C4-2B (cell line): ENCODE measurements at regions not wholly inside any gene's neighbourhood (a gene's known extent, or its start where the extent isn't known, plus 50 kb on each side); places are given as distances from the start of the nearest gene placed in this dataset.

ENCODE experiments used
- H3K27ac ChIP-seq: fragments of 450-650 bp; 2 replicates; pipeline ENCODE4 v1.5.1; 2017
- ZFX ChIP-seq: fragments of 450-650 bp; IDR thresholded peaks from 2 replicates; pipeline ENCODE4 v1.6.1; 2017
- TF ChIP-seq, protein P1 (sequence below): fragments of 450-650 bp; conservative IDR thresholded peaks from 2 replicates; pipeline ENCODE4 v1.5.1; 2017; ENCODE audit warnings: mild to moderate bottlenecking

DNA sequence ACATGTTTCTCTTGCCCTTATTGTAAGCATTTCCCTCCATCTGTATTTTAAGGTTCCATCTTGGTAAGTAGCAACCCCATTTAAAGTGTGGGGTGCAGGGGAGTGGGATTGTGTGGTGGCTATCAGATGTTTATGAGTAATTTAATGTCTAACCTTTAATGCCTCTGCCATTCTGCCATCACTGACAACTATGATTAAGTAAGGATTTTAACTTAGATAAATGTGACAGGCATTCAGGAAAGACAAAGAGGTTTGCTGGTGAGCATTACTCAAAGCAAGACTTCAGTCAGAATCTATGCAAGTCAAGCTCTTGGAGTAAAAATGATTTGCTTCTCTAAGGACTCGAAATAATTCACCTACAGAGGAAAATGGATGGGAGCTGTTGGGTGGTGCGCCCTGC is 143.0 kb downstream of the NXNL2 start:
- H3K27ac ChIP-seq, result no peak overlapping the region
- TF ChIP-seq, protein P1, sequence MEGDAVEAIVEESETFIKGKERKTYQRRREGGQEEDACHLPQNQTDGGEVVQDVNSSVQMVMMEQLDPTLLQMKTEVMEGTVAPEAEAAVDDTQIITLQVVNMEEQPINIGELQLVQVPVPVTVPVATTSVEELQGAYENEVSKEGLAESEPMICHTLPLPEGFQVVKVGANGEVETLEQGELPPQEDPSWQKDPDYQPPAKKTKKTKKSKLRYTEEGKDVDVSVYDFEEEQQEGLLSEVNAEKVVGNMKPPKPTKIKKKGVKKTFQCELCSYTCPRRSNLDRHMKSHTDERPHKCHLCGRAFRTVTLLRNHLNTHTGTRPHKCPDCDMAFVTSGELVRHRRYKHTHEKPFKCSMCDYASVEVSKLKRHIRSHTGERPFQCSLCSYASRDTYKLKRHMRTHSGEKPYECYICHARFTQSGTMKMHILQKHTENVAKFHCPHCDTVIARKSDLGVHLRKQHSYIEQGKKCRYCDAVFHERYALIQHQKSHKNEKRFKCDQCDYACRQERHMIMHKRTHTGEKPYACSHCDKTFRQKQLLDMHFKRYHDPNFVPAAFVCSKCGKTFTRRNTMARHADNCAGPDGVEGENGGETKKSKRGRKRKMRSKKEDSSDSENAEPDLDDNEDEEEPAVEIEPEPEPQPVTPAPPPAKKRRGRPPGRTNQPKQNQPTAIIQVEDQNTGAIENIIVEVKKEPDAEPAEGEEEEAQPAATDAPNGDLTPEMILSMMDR, result no peak
- no peak for TF ChIP-seq ZFX

GRCh38 chr9:88678431-88678830 is 143.5 kb downstream of the NXNL2 start:
- TF ChIP-seq, protein P1, result no peak
- TF ChIP-seq ZFX, result no peak
- no peak overlapping the region for H3K27ac ChIP-seq

DNA sequence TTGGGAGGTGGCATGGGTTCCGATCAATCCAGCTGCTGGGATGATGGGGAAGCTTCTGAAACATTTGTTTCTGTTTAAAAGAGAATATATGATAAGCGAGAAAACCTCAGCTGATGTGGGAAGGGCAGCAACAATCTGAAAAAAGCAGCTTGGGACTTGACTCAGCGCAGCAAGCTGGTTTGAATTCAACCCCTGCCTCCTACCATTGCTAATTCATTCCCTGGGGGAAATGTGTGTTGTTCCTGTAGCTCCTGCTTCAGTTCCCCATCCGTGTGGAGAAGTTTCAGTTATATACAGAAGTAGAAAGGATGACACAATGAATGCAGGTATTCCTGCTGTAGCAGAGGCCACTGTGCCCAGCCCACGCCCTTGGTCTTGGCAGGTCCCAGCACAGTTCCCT is 145.1 kb downstream of the NXNL2 start:
- H3K27ac ChIP-seq, result no peak overlapping the region

GRCh38 chr9:88680505-88681160 is 145.7 kb downstream of the NXNL2 start:
- no peak overlapping the region for H3K27ac ChIP-seq
- TF ChIP-seq ZFX, result no peak
- TF ChIP-seq, protein P1, result no peak

More for the DNA sequence above, 145.1 kb downstream of the NXNL2 start:
- TF ChIP-seq, protein P1, result no peak
- no peak for TF ChIP-seq ZFX

- H3K27ac ChIP-seq, result no peak overlapping the region
Measured at GRCh38 chr9:88681434-88681833, 146.5 kb downstream of the NXNL2 start.

GRCh38 chr9:88682431-88682831 is 147.5 kb downstream of the NXNL2 start:
- no peak for TF ChIP-seq ZFX
- TF ChIP-seq, protein P1, result no peak
- H3K27ac ChIP-seq, result no peak overlapping the region

More at GRCh38 chr9:88681434-88681833, 146.5 kb downstream of the NXNL2 start:
- TF ChIP-seq ZFX, result no peak
- TF ChIP-seq, protein P1, result no peak

DNA sequence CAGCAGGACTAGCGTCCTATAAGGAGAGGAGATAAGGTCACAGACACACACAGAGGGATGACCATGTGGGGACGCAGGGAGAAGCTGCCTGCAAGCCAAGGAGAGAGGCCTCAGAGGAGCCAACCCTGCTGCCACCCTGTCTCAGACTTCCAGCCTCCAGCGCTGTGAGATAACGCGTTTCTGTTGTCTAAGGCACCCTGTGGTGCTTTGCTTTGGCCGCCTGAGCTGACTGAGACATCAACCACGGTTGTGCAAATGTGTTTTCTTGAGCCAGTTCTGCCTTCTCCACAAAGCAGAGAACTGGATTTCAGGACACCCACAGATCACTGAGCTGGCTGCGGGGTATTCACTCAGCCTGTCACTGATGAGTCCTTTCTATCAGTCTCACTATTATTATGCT is 149.1 kb downstream of the NXNL2 start:
- no peak for TF ChIP-seq ZFX
- TF ChIP-seq, protein P1, result no peak
- H3K27ac ChIP-seq, result no peak overlapping the region
